HepG2 (cell line): ENCODE measurements at regions not wholly inside any gene's neighbourhood (a gene's known extent, or its start where the extent isn't known, plus 50 kb on each side); places are given as distances from the start of the nearest gene placed in this dataset.

ENCODE experiments used
- ATAC-seq: fragments of 200-7000 bp; cut with Tn5 transposase; 3 replicates; pipeline ENCODE4 v1.9.1; 2020; ENCODE audit warnings: mild to moderate bottlenecking, moderate library complexity
- BruUV-seq: library from RNA; stranded (reverse); fragments of 400-500 nt; replicated peaks from 2 replicates; lab custom pipeline; 2021; lab: Mats Ljungman, UMichigan
- CTCF ChIA-PET: fragments of 300-600 bp; formaldehyde crosslinking; extraction: SDS; loops from one replicate; lab custom pipeline; 2021; ENCODE audit warnings: low total read pairs, inconsistent platforms, low intra/inter-chr PET ratio; lab: Yijun Ruan, JAX
- POLR2A ChIA-PET: fragments of 350-600 bp; sonication (Branson Sonifier 250); formaldehyde crosslinking; loops from one replicate; lab custom pipeline; 2020; ENCODE audit warnings: antibody characterized with exemption, inconsistent platforms; lab: Yijun Ruan, JAX
- DNase-seq: peaks from one replicate; pipeline ENCODE4 v3.0.0-alpha.2; 2015; ENCODE audit warnings: low spot score
- FAIRE-seq: peaks from 3 replicates; lab custom pipeline; 2011; peaks lifted over from hg19 to GRCh38; lab: Jason Lieb, UNC
- H2AFZ ChIP-seq: one replicate; pipeline ENCODE4 v1.6.1; 2011; ENCODE audit warnings: low read length, inconsistent platforms
- H3K27ac ChIP-seq: fragments of 300-600 bp; 3 replicates; pipeline ENCODE4 v1.8.0; 2011; ENCODE audit warnings: mixed run types, mild to moderate bottlenecking, mixed read lengths, low read length, inconsistent platforms; ENCODE audit not compliant: insufficient read depth; ENCODE audit errors: extremely low read length
- H3K27me3 ChIP-seq, 2 experiments: fragments of 200-600 bp in 1 of 2; 2 replicates in 1 of 2; 3 replicates in 1 of 2; pipeline versions ENCODE4 v1.6.0 to v1.8.0; 2011; ENCODE audit warnings: low read length in 2 of 2, mild to moderate bottlenecking in 2 of 2, moderate library complexity in 2 of 2, inconsistent platforms in 1 of 2; ENCODE audit not compliant: insufficient read depth in 2 of 2, control insufficient read depth in 1 of 2
- H3K36me3 ChIP-seq, 2 experiments: fragments of 200-600 bp in 1 of 2; replicated peaks in 1 of 2; 2 replicates in 1 of 2; 3 replicates in 1 of 2; pipeline versions ENCODE4 v1.5.1 to v1.8.0; 2011; ENCODE audit warnings: low read length in 2 of 2, inconsistent platforms in 1 of 2; ENCODE audit not compliant: insufficient read depth in 2 of 2, control insufficient read depth in 1 of 2
- H3K4me1 ChIP-seq: 2 replicates; pipeline ENCODE4 v1.5.1; 2012; ENCODE audit warnings: low read length, inconsistent platforms; ENCODE audit not compliant: insufficient read depth
- H3K4me2 ChIP-seq: 2 replicates; pipeline ENCODE4 v1.6.0; 2011; ENCODE audit warnings: low read depth, low read length, inconsistent platforms
- H3K4me3 ChIP-seq, 3 experiments: fragments of 200-600 bp in 1 of 3; sonication (generic), shearing (Covaris generic) in 1 of 3; replicated peaks in 1 of 3; 2 replicates each; pipeline ENCODE4 v1.5.1; 2011 to 2016; ENCODE audit warnings: low read length in 3 of 3, inconsistent platforms in 2 of 3, low read depth in 2 of 3, mild to moderate bottlenecking in 2 of 3, control low read depth in 1 of 3, mixed read lengths in 1 of 3; ENCODE audit not compliant: insufficient read depth in 1 of 3
- H3K79me2 ChIP-seq: one replicate; pipeline ENCODE4 v1.6.1; 2011; ENCODE audit warnings: low read length, inconsistent platforms; ENCODE audit not compliant: insufficient read depth
- H3K9ac ChIP-seq: 2 replicates; pipeline ENCODE4 v1.6.0; 2011; ENCODE audit warnings: mild to moderate bottlenecking, low read depth, low read length, inconsistent platforms; ENCODE audit not compliant: insufficient read depth
- H3K9me3 ChIP-seq: 2 replicates; pipeline ENCODE4 v1.5.1; 2012; ENCODE audit warnings: mild to moderate bottlenecking, low read length
- H4K20me1 ChIP-seq: 2 replicates; pipeline ENCODE4 v1.6.0; 2011; ENCODE audit warnings: inconsistent platforms, mild to moderate bottlenecking, low read length, moderate library complexity; ENCODE audit not compliant: insufficient read depth
- ESRRA ChIP-seq: sonication (generic); formaldehyde crosslinking; IDR thresholded peaks from 2 replicates; pipeline ENCODE4 v1.5.1; 2020; ENCODE audit warnings: mild to moderate bottlenecking, low read depth, missing genetic modification reagents
- KAT8 ChIP-seq: IDR thresholded peaks from 2 replicates; pipeline ENCODE4 v1.6.1; 2016; ENCODE audit warnings: missing genetic modification reagents, missing compliant biosample characterization
- SIN3A ChIP-seq: IDR thresholded peaks from 2 replicates; pipeline ENCODE4 v1.6.1; 2011; ENCODE audit warnings: low read depth, mild to moderate bottlenecking, control low read depth, low read length, borderline replicate concordance
- SIX1 ChIP-seq: sonication (generic); formaldehyde crosslinking; IDR thresholded peaks from 2 replicates; pipeline ENCODE4 v1.4.0; 2020; ENCODE audit warnings: missing genetic modification reagents, borderline replicate concordance
- TAF1 ChIP-seq: sonication (generic); formaldehyde crosslinking; IDR thresholded peaks from 2 replicates; pipeline ENCODE4 v1.4.0; 2020; ENCODE audit warnings: missing genetic modification reagents
- ZNF136 ChIP-seq: sonication (generic); formaldehyde crosslinking; IDR thresholded peaks from 2 replicates; pipeline ENCODE4 v1.8.1; 2022; ENCODE audit warnings: low read depth, mild to moderate bottlenecking, moderate library complexity, missing genetic modification reagents
- ZNF383 ChIP-seq: sonication (generic); formaldehyde crosslinking; IDR thresholded peaks from 2 replicates; pipeline ENCODE4 v1.4.0; 2020; ENCODE audit warnings: missing genetic modification reagents, mild to moderate bottlenecking, borderline replicate concordance
- ZNF484 ChIP-seq: sonication (generic); formaldehyde crosslinking; IDR thresholded peaks from 2 replicates; pipeline ENCODE4 v1.5.1; 2020; ENCODE audit warnings: mild to moderate bottlenecking, low read depth, missing genetic modification reagents, borderline replicate concordance
- WGBS: methylation state at CpG from one replicate; pipeline ENCODE4 v1.1.6; 2017; ENCODE audit warnings: low lambda C conversion rate; 5-methylcytosine and 5-hydroxymethylcytosine counted together
- in situ Hi-C: cut with HindIII; loops from 2 replicates; pipeline ENCODE4 v1.10.0; 2017; ENCODE audit warnings: low pct_unique_long_range_greater_than_20kb; ENCODE audit not compliant: extremely low pct_ligation_motif_present
- intact Hi-C: fragments of 100-400 bp; cut with micrococcal nuclease; formaldehyde crosslinking; loops from one replicate; pipeline ENCODE4 v1.10.0; 2022; ENCODE audit not compliant: unreplicated experiment
- TF ChIP-seq, protein P1 (sequence below): sonication (generic); formaldehyde crosslinking; IDR thresholded peaks from 2 replicates; pipeline ENCODE4 v1.4.0; 2020; ENCODE audit warnings: mild to moderate bottlenecking, low read depth, missing genetic modification reagents
- TF ChIP-seq, protein P2 (sequence below): sonication (generic); formaldehyde crosslinking; IDR thresholded peaks from 2 replicates; pipeline ENCODE4 v1.4.0; 2020; ENCODE audit warnings: missing genetic modification reagents
- TF ChIP-seq, protein P3 (sequence below): sonication (generic); formaldehyde crosslinking; IDR thresholded peaks from 2 replicates; pipeline ENCODE4 v1.4.0; 2020; ENCODE audit warnings: mild to moderate bottlenecking, missing genetic modification reagents
- TF ChIP-seq, protein P4 (sequence below), 2 experiments: IDR thresholded peaks; 2 replicates each; pipeline ENCODE4 v1.6.1; 2011 to 2012; ENCODE audit warnings: low read length in 2 of 2, borderline replicate concordance in 1 of 2, low read depth in 1 of 2, mild to moderate bottlenecking in 1 of 2, moderate library complexity in 1 of 2

DNA sequence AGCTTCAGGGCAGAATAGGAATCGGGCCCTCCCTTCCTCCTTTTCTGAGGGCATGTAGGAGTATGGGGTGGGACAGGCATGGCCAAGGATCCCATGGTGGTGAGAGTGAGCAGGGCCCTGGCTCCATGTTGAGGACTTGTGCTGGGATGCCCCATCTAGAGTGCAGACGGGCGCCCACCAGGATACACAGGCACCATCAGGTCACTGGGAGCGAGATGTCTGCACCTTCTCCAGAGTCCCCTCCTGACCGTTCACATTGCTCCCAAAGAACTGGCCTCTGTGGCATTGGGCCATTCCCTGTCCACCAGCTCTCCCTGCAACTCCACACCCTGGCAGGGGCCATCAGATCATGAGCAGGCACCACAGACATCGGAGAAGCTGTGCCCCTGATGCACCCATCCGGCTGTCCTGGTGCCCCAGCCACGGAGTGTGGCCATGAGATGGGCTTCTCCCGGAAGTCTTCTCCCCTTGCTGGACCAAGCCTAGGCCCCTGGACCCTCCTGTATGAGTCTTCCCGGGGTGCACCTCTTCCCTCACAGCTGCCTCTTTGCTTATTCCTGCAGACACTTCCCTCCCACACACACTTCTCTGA lies 195.0 kb downstream of the IRX2 start:
- intact Hi-C loops: no loop called here
- Histone ChIP-seq H3K4me2 (no peak overlapping the region), H3K36me3 (no peaks in the 10 kb centered on the region), H3K79me2 (no peaks in the 10 kb centered on the region), H2AFZ (no peak overlapping the region), H3K4me1 (no peaks in the 10 kb centered on the region), H3K9ac (no peak overlapping the region), H3K27me3 (peaks cover 1 to 3% of the 10 kb centered on the region in 2 experiments; a peak in 2 of 5 replicates), H3K27ac (no peak overlapping the region), H4K20me1 (no peaks in the 10 kb centered on the region), H3K4me3 (no peak overlapping the region), H3K9me3 (peaks cover 16% of the 10 kb centered on the region)
- POLR2A ChIA-PET: no interaction called here
- WGBS: 15% methylated on average over 6 of the region's 10 CpGs
- no peak for DNase-seq
- in situ Hi-C loops: no loop called here
- no peak for FAIRE-seq
- CTCF ChIA-PET: no interaction called here
- no peak for ATAC-seq
- BruUV-seq: no TSS peak
- TF ChIP-seq, protein P1, sequence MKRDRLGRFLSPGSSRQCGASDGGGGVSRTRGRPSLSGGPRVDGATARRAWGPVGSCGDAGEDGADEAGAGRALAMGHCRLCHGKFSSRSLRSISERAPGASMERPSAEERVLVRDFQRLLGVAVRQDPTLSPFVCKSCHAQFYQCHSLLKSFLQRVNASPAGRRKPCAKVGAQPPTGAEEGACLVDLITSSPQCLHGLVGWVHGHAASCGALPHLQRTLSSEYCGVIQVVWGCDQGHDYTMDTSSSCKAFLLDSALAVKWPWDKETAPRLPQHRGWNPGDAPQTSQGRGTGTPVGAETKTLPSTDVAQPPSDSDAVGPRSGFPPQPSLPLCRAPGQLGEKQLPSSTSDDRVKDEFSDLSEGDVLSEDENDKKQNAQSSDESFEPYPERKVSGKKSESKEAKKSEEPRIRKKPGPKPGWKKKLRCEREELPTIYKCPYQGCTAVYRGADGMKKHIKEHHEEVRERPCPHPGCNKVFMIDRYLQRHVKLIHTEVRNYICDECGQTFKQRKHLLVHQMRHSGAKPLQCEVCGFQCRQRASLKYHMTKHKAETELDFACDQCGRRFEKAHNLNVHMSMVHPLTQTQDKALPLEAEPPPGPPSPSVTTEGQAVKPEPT (CRISPR knock-in tag): no peak
- TF ChIP-seq TAF1 (CRISPR knock-in tag) (no peak), ZNF383 (no peak), SIX1 (CRISPR knock-in tag) (no peak), KAT8 (CRISPR knock-in tag) (no peak), ZNF136 (CRISPR knock-in tag) (no peak), SIN3A (no peak), ESRRA (CRISPR knock-in tag) (no peak), ZNF484 (CRISPR knock-in tag) (no peak)
- TF ChIP-seq, protein P2, sequence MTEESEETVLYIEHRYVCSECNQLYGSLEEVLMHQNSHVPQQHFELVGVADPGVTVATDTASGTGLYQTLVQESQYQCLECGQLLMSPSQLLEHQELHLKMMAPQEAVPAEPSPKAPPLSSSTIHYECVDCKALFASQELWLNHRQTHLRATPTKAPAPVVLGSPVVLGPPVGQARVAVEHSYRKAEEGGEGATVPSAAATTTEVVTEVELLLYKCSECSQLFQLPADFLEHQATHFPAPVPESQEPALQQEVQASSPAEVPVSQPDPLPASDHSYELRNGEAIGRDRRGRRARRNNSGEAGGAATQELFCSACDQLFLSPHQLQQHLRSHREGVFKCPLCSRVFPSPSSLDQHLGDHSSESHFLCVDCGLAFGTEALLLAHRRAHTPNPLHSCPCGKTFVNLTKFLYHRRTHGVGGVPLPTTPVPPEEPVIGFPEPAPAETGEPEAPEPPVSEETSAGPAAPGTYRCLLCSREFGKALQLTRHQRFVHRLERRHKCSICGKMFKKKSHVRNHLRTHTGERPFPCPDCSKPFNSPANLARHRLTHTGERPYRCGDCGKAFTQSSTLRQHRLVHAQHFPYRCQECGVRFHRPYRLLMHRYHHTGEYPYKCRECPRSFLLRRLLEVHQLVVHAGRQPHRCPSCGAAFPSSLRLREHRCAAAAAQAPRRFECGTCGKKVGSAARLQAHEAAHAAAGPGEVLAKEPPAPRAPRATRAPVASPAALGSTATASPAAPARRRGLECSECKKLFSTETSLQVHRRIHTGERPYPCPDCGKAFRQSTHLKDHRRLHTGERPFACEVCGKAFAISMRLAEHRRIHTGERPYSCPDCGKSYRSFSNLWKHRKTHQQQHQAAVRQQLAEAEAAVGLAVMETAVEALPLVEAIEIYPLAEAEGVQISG (CRISPR knock-in tag): no peak
- TF ChIP-seq, protein P3, sequence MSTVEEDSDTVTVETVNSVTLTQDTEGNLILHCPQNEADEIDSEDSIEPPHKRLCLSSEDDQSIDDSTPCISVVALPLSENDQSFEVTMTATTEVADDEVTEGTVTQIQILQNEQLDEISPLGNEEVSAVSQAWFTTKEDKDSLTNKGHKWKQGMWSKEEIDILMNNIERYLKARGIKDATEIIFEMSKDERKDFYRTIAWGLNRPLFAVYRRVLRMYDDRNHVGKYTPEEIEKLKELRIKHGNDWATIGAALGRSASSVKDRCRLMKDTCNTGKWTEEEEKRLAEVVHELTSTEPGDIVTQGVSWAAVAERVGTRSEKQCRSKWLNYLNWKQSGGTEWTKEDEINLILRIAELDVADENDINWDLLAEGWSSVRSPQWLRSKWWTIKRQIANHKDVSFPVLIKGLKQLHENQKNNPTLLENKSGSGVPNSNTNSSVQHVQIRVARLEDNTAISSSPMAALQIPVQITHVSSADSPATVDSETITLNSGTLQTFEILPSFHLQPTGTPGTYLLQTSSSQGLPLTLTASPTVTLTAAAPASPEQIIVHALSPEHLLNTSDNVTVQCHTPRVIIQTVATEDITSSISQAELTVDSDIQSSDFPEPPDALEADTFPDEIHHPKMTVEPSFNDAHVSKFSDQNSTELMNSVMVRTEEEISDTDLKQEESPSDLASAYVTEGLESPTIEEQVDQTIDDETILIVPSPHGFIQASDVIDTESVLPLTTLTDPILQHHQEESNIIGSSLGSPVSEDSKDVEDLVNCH (CRISPR knock-in tag): no peak
- TF ChIP-seq, protein P4, sequence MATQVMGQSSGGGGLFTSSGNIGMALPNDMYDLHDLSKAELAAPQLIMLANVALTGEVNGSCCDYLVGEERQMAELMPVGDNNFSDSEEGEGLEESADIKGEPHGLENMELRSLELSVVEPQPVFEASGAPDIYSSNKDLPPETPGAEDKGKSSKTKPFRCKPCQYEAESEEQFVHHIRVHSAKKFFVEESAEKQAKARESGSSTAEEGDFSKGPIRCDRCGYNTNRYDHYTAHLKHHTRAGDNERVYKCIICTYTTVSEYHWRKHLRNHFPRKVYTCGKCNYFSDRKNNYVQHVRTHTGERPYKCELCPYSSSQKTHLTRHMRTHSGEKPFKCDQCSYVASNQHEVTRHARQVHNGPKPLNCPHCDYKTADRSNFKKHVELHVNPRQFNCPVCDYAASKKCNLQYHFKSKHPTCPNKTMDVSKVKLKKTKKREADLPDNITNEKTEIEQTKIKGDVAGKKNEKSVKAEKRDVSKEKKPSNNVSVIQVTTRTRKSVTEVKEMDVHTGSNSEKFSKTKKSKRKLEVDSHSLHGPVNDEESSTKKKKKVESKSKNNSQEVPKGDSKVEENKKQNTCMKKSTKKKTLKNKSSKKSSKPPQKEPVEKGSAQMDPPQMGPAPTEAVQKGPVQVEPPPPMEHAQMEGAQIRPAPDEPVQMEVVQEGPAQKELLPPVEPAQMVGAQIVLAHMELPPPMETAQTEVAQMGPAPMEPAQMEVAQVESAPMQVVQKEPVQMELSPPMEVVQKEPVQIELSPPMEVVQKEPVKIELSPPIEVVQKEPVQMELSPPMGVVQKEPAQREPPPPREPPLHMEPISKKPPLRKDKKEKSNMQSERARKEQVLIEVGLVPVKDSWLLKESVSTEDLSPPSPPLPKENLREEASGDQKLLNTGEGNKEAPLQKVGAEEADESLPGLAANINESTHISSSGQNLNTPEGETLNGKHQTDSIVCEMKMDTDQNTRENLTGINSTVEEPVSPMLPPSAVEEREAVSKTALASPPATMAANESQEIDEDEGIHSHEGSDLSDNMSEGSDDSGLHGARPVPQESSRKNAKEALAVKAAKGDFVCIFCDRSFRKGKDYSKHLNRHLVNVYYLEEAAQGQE (IDR thresholded peaks at IDR 0.05; ENCODE audit: borderline replicate concordance in 1 of 2, low read depth in 1 of 2, low read length in 2 of 2): no peak
